ENCODE measurements at regions not wholly inside any gene's neighbourhood (a gene's known extent, or its start where the extent isn't known, plus 50 kb on each side); places are given as distances from the start of the nearest gene placed in this dataset.

DNA sequence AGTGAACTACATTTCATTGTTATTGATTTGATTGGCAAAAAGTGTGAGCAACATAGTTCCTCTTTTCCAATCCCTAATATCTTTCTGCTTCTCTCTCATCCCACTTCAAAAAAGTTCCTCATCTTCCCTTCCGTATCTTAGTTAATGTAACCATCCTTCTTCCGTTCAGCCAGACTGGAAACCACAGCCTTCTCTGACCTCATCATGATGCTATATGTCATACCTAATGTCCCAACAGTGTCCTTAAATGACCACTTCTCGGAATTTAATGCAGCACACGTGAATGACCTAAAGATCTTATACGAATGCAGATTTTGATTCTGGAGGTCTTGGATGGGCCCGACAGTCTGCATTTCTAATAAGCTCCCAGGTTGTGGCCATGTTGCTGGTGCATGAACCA, 320.3 kb upstream of the SATB1 start:
- TF ChIP-seq, protein P1, sequence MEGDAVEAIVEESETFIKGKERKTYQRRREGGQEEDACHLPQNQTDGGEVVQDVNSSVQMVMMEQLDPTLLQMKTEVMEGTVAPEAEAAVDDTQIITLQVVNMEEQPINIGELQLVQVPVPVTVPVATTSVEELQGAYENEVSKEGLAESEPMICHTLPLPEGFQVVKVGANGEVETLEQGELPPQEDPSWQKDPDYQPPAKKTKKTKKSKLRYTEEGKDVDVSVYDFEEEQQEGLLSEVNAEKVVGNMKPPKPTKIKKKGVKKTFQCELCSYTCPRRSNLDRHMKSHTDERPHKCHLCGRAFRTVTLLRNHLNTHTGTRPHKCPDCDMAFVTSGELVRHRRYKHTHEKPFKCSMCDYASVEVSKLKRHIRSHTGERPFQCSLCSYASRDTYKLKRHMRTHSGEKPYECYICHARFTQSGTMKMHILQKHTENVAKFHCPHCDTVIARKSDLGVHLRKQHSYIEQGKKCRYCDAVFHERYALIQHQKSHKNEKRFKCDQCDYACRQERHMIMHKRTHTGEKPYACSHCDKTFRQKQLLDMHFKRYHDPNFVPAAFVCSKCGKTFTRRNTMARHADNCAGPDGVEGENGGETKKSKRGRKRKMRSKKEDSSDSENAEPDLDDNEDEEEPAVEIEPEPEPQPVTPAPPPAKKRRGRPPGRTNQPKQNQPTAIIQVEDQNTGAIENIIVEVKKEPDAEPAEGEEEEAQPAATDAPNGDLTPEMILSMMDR (IDR thresholded peaks at IDR 0.05): no peak
- no peak for TF ChIP-seq POLR2A (IDR thresholded peaks at IDR 0.05)

Measured in adrenal gland (tissue), 5 donors.